Spinal cord (tissue), 9 donors: ENCODE measurements at regions not wholly inside any gene's neighbourhood (a gene's known extent, or its start where the extent isn't known, plus 50 kb on each side); places are given as distances from the start of the nearest gene placed in this dataset.

Experiments
- DNase-seq, 6 donors: peaks; one replicate each; pipeline versions ENCODE4 v3.0.0 to v3.0.0-alpha.2; 2013 to 2015; ENCODE audit warnings: low spot score in 6 of 6, low read depth in 4 of 6
- H3K27ac ChIP-seq: one replicate; pipeline ENCODE4 v1.5.1; 2013; ENCODE audit warnings: low read depth, low read length, control low read depth
- H3K27me3 ChIP-seq: one replicate; pipeline ENCODE4 v1.6.1; 2013; ENCODE audit warnings: low read length; ENCODE audit not compliant: control insufficient read depth, insufficient read depth
- H3K36me3 ChIP-seq: one replicate; pipeline ENCODE4 v1.6.1; 2013; ENCODE audit warnings: low read length; ENCODE audit not compliant: control insufficient read depth, insufficient read depth
- H3K4me1 ChIP-seq: one replicate; pipeline ENCODE4 v1.6.1; 2013; ENCODE audit warnings: low read length; ENCODE audit not compliant: control insufficient read depth, insufficient read depth
- H3K4me3 ChIP-seq: one replicate; pipeline ENCODE4 v1.5.1; 2013; ENCODE audit warnings: low read depth, low read length, control low read depth
- H3K9me3 ChIP-seq: one replicate; pipeline ENCODE4 v1.6.1; 2013; ENCODE audit warnings: low read length; ENCODE audit not compliant: control insufficient read depth, insufficient read depth
- WGBS: methylation state at CpG from one replicate; pipeline ENCODE4 v1.1.5; 2013; ENCODE audit warnings: missing lambda C conversion rate; ENCODE audit not compliant: insufficient coverage; 5-methylcytosine and 5-hydroxymethylcytosine counted together
- donor health status: healthy.

GRCh38 chr10:128879030-128879429 lies 588.0 kb upstream of the MGMT start:
- H3K36me3 ChIP-seq, result no peaks in the 10 kb centered on the region
- no peaks in the 10 kb centered on the region for H3K27me3 ChIP-seq
- H3K4me3 ChIP-seq, result no peak overlapping the region
- WGBS, result 69% methylated on average over 1 of the region's 3 CpGs
- no peak overlapping the region for H3K27ac ChIP-seq
- no peak for DNase-seq
- peaks cover 4% of the 10 kb centered on the region for H3K4me1 ChIP-seq
- no peaks in the 10 kb centered on the region for H3K9me3 ChIP-seq

DNA sequence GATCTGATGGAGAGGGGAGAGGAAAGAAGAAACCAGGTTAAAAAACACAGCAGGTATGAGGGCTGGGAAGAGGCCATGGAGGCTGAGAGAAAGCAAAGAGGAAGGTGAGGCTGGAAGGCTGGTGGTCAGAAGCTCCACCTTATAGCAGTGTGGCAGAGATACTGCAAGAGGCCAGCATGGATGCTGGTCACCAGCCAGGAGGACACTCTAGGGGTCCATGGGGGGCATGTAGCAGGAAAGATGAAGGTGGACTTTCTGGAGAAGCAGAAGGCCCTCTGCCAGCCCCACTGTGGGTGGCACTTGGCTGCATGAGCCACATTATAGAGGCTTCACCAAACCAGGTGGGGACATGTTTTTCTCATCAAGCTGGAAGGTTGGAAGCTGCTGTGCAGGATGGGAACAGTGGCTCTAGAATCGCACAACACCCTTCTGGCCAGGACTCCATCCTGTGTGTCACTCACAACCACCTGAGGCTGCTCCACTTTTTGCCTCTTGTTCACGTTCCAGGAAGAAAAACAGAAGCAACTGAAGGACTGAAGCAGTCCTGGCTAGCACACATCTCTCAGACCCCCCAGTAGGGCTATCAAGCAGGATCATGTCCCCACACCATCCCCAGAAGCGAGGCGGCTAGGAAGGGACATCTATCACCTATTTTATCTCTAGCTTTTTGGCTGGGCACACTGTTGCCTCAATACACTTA lies 587.5 kb upstream of the MGMT start:
- Histone ChIP-seq H3K27me3 (no peaks in the 10 kb centered on the region), H3K27ac (no peak overlapping the region), H3K9me3 (no peaks in the 10 kb centered on the region), H3K4me1 (peaks cover 4% of the 10 kb centered on the region), H3K4me3 (no peak overlapping the region), H3K36me3 (no peaks in the 10 kb centered on the region)
- DNase-seq, result no peak
- WGBS, result 92% methylated on average over 2 of the region's 4 CpGs

- 83% methylated on average over 3 of the region's 4 CpGs for WGBS
- H3K9me3 ChIP-seq, result no peaks in the 10 kb centered on the region
- no peak overlapping the region for H3K4me3 ChIP-seq
- DNase-seq, result no peak
- peaks cover 4% of the 10 kb centered on the region for H3K4me1 ChIP-seq
- no peaks in the 10 kb centered on the region for H3K36me3 ChIP-seq
- no peaks in the 10 kb centered on the region for H3K27me3 ChIP-seq
- no peak overlapping the region for H3K27ac ChIP-seq
These were observed 586.8 kb upstream of the MGMT start for GRCh38 chr10:128880159-128880725.

GRCh38 chr10:128881086-128881485 lies 586.0 kb upstream of the MGMT start:
- H3K27ac ChIP-seq, result no peak overlapping the region
- DNase-seq, result no peak
- H3K36me3 ChIP-seq, result no peaks in the 10 kb centered on the region
- 91% methylated on average over 3 of the region's 3 CpGs for WGBS
- peaks cover 4% of the 10 kb centered on the region for H3K4me1 ChIP-seq
- no peaks in the 10 kb centered on the region for H3K27me3 ChIP-seq
- no peak overlapping the region for H3K4me3 ChIP-seq
- H3K9me3 ChIP-seq, result no peaks in the 10 kb centered on the region

DNA sequence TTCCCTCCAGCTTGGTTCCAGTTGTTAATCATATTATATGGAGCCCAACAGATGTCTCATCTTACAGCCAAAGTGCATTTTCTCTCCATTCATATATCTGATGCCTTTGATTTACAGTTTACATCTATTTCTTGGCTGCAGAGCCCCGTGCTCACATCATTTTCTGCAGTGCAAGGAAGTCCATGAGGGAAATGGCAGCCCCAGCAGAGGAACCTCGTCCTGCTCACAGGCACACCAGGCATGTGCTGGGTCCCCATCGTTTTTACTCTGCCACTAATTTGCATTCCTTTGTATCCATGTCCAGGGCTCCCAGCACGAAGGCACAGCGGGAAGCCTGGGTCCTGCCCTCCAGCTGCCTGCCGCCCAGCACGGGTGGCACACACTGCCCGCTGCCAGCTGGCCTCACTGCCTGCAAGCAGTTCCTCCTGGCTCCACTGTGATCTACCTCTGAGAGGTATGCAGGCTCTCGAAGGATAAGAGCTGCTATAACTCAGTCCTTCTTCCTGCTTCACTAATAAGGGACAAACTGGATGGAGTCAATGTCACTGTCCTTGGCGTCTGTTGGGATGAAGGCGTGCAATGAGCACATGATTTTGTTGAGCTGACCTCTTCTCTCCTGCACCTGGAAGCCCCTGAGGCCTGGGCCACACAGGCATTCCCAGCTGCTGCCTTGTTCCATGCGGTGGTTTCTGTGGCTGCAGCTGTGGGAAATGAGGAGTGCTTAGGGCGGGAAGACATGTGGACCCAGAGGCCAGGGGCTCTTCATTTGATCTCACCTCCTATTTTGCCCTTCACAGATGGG lies 583.6 kb upstream of the MGMT start:
- Histone ChIP-seq H3K4me3 (no peak overlapping the region), H3K36me3 (no peaks in the 10 kb centered on the region), H3K9me3 (no peaks in the 10 kb centered on the region), H3K27ac (no peak overlapping the region), H3K4me1 (peaks cover 4% of the 10 kb centered on the region), H3K27me3 (no peaks in the 10 kb centered on the region)
- 65% methylated on average over 11 of the region's 13 CpGs for WGBS
- no peak for DNase-seq

DNA sequence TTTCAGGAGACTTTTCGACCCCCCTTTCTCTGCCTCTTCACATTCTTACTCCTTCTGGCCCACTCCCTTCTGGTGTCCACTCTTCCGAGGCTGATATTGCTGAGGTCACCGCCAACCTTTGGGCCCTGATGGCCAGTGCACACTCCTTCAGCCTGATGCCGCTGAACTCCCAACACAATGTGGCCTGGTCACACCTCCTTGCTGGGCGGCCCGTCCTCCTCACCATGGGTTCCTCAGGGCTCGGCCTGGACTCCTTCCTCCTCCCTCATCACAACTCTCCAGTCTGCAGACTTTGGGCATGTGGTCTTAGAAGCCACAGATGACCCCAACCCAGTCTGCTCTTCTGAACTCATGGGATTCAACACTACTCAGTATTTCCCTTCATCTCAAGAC lies 583.0 kb upstream of the MGMT start:
- Histone ChIP-seq H3K27ac (no peak overlapping the region), H3K4me1 (peaks cover 4% of the 10 kb centered on the region), H3K9me3 (no peaks in the 10 kb centered on the region), H3K36me3 (no peaks in the 10 kb centered on the region), H3K4me3 (no peak overlapping the region), H3K27me3 (no peaks in the 10 kb centered on the region)
- WGBS, result 88% methylated on average over 7 of the region's 7 CpGs
- no peak for DNase-seq

DNA sequence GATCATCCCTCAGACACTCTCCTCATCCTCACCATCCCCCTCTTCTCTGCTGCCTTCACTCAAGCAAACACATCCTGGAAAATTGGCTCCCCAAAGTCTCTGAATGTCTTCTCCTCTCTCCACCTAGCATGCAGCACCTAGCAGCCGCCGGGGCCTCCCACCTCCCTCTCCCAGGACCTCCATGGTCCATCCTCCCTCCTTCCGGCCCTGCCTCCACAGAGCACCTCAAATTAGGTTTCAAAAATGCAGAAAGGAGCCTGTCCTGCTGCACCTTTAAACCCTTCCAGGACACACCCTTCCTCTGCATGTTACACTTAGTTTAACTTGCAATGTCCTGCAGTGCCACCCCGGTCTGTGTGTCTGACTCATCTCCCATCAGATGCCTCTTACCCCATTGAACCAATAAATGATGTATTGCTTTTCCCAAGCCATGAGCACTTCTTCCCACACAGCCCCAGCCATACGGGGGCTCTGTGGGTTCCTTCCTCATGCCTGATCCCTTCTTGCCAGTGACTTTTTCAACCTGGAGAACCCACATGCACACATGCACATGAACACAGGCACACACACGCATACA lies 582.5 kb upstream of the MGMT start:
- no peak overlapping the region for H3K4me3 ChIP-seq
- no peak for DNase-seq
- no peaks in the 10 kb centered on the region for H3K9me3 ChIP-seq
- no peak overlapping the region for H3K27ac ChIP-seq
- no peaks in the 10 kb centered on the region for H3K27me3 ChIP-seq
- H3K4me1 ChIP-seq, result peaks cover 4% of the 10 kb centered on the region
- no peaks in the 10 kb centered on the region for H3K36me3 ChIP-seq
- 89% methylated on average over 6 of the region's 6 CpGs for WGBS

DNA sequence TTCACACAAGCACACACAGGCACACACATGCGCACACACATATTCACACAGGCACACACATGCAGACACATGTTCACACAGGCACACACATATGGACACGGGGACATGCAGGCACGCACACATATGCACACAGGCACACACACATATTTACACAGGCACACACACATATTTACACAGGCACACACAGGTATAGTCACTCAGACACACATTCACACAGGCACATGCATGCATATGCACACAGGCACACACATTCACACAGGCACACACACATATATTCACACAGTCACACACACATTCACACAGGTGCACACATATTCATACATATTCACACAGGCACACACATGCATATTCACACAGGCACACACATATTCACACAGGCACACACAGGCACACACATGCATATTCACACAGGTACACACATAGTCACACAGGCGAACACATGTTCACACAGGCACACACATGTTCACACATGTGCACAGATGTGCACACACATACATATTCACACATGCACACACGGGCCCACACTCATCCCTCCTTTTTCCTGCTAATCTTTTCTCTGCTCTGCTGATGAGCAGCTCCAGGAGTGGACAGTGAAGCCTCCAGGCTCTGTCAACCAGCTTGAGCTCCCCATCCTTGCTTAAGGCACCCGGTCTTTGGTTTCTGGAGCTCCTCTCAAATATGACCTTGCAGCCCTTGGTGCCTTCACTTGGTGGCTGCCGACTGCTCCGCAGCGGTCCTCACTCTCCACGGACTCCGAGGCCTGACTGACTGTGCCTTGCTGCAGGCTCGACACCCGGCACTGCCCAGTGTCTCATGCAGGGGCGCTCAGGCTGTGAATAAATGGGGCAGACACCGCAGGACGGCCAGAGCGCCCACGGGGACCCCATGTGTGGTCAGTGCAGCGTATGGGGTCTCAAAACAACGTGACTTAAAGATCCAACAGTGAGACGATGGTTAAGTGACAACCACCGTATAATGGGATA lies 581.2 kb upstream of the MGMT start:
- Histone ChIP-seq H3K4me1 (peaks cover 4% of the 10 kb centered on the region), H3K36me3 (no peaks in the 10 kb centered on the region), H3K27ac (no peak overlapping the region), H3K9me3 (no peaks in the 10 kb centered on the region), H3K27me3 (no peaks in the 10 kb centered on the region), H3K4me3 (no peak overlapping the region)
- no peak for DNase-seq
- WGBS, result 91% methylated on average over 21 of the region's 22 CpGs

DNA sequence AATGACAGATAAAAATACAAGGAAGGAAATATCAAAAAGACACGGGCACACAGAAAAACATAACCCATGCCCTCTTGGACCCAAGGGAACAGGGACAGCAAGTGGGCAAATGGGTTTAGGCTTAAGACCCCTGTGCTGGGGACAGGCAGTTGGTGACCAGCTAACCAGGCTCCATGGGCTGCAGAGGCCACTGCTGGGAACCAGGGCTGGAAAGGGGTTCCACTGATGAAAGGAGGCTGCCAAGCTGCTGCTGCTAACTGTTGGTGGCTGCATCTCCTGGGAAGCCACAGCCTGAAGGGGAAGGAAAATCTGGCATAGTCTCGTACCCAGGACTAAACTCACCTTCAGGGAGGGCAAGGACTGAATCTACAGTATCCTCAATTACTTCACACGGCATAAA lies 579.2 kb upstream of the MGMT start:
- Histone ChIP-seq H3K36me3 (no peaks in the 10 kb centered on the region), H3K27ac (no peak overlapping the region), H3K27me3 (no peaks in the 10 kb centered on the region), H3K9me3 (no peaks in the 10 kb centered on the region), H3K4me3 (no peak overlapping the region), H3K4me1 (peaks cover 4% of the 10 kb centered on the region)
- no peak for DNase-seq
- 100% methylated on average over 1 of the region's 3 CpGs for WGBS
